CD4-positive, alpha-beta T cell treated with Interleukin-17A for 1 hour (primary cell): ENCODE measurements at regions not wholly inside any gene's neighbourhood (a gene's known extent, or its start where the extent isn't known, plus 50 kb on each side); places are given as distances from the start of the nearest gene placed in this dataset.

Source experiments
- DNase-seq: peaks from one replicate; pipeline ENCODE4 v3.0.0-alpha.2; 2020

DNA sequence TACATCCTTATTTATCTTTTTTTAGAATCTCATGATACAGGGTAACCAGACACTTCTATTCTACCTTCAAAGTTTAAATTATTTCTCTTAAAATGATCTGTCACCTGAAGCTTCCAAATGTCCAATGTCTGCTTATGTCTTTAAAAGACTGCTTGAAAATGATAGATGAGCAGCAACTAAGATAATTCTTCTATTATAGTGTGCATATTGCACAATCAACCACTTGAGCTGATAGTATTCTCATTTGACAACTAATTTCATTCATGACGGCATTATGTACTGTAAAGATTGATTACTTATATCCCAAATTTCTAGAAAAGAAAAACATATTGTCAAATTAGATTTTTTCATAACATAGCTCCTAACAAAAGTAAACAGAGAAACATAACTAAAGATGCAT, 1478.2 kb upstream of the MIR17HG start:
- DNase-seq = no peak

DNA sequence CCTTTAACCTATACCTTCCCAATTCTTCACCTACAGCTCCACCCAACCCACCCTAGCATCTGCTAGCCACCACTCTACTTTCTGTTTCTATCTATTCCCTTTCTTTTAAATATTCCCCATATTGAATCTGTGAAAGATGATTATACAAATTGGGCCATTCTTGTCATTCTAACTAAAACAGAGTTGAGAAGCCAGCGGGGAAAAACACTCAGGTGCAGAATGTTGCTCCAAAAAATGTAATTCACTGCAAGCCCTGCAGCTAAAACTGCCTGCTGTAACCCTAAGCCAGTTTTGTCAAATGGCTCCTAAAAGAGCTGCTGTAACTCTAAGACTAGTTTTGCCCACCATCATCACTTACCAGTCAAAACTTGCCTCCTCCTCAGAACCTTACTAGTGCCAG, 1468.6 kb upstream of the MIR17HG start:
- DNase-seq = no peak

DNA sequence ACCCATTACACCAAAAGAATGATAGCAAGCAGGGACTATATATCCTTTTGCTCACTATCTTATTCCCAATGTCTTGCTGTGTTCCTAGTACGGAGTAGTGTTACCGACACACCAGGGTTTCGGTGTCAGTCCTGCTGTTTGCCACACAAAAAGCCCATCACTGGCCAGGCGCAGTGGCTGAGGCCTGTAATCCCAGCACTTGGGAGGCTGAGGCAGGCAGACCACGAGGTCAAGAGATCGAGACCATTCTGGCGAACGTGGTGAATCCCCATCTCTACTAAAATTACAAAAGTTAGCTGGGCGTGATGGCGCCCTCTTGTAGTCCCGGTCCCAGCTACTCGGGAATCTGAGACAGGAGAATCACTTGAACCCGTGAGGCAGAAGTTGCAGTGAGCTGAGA, 1467.3 kb upstream of the MIR17HG start:
- no peak for DNase-seq

DNA sequence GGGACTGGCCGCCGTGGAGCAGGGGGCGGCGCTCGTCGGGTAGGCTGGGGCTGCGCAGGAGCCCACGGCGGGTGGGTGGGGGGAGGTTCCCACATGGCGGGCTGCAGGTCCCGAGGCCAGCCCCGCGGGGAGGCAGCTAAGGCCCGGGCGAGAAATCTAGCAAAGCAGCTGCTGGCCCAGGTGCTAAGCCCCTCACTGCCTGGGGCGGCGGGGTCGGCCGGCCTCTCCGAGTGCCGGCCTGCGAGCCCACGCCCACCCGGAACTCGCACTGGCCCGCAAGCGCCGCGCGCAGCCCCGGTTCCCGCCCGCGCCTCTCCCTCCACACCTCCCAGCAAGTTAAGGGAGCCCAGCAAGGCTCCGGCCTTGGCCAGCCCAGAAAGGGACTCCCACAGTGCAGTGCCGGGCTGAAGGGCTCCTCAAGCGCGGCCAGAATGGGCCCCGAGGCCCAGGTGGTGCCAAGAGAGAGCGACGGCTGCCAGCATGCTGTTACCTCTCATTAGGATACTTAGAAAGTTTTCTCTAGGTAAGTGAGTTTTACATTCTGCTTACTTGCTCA, 1463.5 kb upstream of the MIR17HG start:
- no peak for DNase-seq

DNA sequence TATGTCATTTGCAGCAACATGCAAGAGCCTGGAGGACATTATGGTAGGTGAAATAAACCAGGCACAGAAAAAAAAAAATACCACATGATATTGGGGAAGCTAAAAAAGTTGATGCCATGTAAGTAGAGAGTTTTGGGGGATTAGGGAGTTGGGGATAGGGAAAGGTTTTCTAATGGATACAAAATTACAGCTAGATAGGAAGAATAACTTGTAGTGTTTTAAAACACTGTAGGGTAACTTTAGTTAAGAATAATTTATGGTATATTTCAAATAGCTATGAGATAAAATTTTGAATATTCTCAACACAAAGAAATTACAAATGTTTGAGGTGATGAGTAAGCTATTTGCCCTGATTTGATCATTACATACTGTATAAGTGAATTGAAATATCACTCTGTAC, 1456.7 kb upstream of the MIR17HG start:
- DNase-seq = no peak

DNA sequence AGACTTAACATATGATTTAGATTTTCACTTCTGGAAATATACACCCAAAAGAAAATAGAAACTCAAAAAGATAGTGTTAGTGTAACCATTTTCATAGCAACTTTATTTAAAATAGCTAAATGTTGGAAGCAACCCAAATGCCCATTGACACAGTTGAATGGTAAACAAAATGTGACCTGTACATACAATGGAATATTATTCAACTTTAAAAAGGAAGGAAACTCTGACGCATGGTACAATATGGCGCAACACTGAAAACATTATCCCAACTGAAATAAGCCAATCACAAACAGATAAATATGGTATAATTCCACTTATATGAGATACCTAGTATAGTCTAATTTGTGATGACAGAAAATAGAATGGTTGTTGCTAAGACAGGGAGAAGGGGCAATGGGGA, 1456.1 kb upstream of the MIR17HG start:
- no peak for DNase-seq

DNA sequence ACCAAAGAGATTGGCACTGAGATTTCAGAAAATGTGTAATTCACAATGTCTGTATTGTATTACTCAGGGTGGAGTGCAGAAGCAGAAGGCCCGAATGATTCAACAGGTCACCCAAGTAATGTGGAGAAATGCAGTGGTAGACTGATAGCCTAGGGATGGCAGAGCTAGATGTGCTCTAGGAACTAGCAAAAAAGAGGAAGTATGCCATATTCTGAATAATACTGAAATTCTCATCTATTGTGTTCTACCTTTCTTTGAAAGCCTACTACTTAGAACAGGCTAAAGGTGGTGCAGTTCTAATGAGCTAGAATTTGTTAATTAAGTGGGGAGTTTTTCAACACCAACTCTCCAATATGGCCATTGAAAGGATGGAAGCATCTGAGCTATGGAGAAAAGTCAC, 1449.8 kb upstream of the MIR17HG start:
- no peak for DNase-seq

DNA sequence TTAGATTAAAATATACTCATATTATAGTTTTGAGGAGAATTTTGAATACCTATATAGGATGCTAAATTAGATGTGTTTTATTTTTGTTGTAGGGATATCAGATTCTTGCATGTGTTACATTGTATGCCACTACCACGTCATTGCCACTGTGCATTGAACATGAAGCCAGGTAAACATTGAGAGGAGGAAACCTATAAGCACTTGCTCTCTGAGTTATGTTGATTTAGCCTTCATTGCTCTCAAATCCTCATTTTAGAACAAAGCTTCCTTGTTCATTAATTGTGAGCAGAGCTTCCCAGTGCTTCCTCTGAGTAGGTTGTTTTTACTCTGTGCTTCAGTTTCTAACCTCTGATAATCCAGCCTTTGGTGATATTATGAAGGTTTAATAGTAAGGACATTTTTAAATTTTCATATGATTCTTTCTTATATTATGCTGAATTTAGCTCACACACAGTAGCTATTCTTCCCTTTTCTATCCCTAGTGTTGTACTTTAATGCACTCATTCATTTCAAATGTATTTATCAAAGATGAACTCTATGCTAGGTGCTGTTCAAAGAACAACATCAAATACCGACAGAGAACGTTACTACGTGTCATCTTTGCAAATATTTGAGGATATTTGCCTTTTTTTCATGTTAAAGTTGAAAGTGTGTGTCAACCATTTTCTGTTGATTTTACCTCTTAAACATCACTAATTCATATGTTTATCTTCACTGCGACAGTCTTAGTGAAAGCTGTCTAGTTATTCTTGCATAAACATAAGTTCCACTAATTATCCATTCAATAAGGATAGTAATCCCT, 1448.0 kb upstream of the MIR17HG start:
- DNase-seq = no peak

DNA sequence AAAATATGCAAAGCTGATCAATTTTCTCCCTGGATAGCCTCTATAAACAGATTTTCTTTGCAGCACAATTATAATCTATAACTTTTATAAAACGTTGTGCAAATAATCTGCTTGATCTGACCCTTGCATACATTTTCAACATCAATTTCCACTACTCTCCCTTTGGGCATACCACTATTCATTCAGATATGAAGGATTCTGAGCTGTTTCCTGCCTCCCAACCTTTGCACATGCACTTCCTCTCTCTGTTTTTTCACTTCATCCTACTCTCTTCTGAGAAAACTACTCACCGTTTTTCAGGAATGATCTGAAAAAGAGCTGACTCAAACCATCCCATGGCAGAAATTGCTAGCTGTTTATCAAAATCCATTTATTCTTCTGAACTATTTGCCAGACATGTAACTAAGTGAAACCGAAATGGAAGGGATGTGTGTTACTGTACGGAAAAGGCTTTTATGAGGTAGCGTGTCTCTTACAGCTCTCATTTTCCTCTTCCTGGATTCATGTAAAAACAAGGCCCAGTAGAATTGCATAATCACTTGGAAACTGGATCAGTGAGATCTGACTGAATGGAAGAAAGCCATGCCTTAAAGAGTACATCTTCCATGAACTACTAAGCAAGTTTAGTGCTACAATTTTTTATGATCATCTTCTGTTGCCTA, 1447.3 kb upstream of the MIR17HG start:
- DNase-seq = no peak

DNA sequence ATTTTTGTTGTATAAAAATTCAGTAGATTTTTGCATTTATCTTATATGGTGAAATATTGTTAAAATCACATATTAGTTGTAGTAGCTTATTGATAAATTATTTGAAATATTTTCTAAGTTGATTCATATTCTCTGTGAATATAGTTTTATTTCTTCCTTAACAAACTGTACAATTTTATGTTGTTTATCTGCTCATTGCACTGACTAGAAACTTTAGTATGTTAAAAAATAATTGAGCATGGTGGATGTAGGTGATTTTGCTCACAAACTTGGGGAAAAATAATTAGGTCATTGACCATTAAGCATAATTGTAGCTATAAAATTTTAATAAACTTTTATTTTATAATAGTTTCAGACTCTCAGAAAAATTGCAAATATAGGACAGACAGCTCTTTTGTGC, 1445.3 kb upstream of the MIR17HG start:
- DNase-seq = no peak

DNA sequence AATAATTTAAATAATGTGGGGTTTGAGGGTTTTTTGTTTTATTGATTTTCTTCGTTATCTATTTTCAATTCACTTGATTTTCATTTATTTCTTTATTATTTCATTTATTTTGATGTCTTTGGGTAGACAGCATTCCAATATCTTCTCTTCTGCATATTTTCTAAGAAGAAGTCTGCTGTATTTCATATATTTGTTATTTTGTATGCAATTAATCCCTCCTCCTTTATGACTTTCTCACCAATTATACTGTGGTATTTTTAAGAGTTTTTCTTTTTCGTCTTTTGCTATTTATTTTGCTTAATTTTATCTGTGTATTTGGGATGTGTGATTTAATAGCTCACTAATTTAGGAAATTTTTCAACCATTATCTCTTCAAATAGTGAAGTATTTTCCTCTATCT, 1444.4 kb upstream of the MIR17HG start:
- no peak for DNase-seq

DNA sequence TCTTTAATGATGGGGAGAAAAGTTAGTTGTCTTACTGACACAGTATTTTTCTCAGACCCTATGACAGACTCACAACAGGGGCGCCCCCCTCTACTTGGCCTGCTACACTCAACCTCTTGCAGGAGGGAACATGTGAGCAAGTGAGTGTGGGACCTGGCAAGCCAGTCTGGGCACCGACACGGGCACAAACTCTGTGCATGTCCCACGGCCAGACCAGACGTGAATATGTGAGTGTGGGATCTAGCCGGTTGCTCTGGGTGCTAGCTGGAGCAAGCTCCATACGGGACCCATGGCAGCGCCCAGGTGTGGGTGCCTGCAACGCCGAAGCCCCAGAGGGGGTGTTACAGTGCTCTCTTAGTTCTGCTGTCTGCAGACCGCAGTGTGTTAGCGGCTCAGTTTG, 1437.3 kb upstream of the MIR17HG start:
- DNase-seq = no peak

DNA sequence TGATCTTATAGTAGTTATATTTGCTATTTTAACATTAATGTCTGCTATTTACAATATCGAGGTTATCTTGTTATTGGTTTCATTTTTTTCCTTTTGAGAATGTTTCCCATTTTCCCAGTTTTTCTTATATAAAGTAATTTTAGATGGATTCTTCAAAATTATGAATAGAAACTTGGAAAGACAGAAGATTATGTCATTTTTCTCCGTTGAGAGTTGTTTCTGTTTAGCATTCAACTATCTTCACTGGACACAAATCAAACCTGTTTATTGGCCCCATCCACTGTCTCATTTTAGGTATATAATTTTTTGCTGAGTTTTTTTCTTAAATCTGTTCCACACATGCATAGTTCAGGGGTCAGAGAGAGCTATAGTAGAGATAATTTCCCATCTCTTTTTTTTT, 1430.9 kb upstream of the MIR17HG start:
- no peak for DNase-seq

DNA sequence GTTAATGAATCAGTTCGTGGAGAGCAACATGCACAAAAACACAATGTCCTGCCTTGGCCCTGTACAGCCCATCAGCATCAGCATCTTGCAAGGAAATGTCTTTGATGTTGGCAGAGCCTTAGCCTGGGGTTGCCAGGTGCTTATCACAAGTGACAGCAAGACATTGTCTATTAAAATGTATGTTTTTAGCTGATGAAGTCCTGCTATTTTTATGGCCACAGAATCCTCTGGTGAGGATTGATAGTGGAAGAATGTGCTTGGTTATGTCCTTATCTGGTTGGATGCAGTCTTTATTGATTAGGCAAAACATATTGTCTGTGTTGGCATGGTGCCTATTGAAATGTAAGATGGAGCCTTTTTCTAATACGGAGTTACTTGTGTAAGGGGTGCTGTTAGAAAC, 1427.0 kb upstream of the MIR17HG start:
- DNase-seq = no peak

DNA sequence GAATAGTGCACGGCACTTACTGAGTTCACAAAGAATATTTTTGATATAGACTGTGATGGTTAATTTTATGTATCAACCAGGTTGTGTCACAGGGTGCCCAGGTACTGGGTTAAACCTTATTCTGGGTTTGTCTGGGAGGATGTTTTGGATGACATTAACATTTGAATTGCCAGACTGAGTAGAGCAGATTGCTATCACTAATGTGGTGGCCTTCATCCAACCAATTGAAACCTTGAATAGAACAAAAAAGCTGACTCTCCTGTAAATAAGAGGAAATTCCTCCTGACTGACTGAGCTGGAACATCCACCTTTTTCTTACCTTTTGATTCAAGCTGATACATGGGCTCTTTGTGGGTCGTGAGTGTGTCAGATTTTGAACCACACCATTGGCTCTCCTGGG, 1424.4 kb upstream of the MIR17HG start:
- no peak for DNase-seq

DNA sequence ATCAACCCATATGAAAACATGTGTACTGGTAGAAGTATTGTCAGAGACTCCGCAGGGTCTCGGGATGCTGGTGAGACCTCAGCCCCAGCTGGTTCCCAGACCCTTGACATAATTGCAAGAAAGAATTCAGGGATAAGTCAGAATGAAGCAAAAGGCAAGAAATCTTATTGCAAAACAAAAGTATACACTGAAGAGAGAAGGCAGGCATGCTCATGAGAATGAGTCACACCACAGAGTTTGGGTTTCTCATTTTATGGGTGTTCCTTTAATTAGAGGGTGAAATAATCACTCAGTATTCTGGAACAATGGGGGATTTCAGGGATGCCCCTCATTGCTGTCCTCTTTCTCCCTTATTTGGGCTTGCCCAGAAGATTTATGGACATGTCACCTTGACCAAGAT, 1423.8 kb upstream of the MIR17HG start:
- DNase-seq = no peak

DNA sequence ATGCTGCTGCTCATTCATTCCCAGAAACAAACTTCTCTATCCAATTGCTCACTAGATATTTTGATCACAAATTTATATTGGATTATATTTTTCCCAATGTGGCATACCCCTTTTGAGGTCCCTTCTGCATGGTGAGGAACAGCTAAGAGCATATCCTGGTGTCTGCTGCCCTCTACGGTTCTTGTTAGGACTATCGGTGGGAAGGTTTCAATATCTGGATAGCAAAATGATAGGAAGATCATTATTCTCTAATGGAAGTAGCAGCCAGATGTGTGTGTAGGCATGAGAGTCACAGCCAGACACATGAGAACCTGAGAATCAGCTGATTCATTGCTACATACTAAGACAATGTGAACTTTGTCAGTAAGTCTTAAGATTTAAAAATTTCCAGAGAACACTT, 1422.4 kb upstream of the MIR17HG start:
- DNase-seq = no peak

DNA sequence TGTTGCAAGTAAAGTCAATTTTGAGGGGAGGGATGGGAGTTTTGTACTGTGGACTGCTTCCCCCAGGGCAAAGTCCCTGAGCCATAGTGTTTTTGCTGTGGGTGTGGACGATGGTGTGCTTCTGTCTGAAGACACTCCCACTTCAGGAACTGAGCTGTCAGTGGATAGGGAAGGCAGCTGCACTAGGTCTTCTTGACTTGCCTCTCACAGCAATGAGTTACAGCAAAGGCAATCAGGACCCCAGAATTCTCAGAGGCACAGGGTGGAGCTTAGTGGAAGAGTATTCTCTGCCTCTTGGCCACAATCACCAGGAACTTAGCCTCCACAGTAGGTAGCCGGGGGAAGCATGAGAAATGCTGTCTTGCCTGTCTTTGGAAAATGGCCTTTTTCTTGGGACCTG, 1416.6 kb upstream of the MIR17HG start:
- DNase-seq = no peak

DNA sequence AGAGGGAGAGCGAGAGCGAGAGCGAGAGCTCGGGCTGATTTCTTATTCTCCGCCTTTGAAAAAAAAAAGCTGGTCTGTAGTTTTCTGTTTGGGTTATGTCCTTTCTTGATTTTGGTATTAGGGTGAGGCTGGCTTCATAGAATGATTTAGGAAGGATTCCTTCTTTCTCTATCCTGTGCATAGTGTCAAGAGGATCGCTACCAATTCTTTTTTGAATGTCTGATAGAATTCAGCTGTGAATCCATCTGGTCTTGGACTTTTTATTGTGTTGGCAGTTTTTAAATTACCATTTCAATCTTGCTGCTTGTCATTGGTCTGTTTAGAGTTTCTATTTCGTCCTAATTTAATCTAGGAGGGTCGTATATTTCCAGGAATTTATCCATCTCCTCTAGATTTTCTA, 1414.6 kb upstream of the MIR17HG start:
- DNase-seq = no peak

DNA sequence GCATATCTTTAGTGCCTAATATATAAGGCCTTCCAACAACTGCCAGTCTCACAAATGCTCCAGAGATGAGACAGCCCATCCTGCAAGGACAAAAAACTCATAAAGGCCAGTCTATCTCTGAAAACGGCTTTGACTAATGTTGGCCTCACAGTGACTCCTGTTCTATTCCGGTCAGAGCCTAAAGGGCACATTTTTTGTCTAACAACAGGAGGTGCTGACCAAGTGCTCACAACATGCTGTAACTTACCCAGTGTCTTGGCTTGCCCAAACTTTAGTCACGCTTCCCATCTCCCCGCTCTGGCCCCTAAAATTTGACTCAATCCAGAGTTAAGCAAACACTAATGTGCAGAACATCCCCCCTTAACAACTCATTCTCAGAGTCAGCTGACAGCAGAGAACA, 1411.2 kb upstream of the MIR17HG start:
- no peak for DNase-seq

DNA sequence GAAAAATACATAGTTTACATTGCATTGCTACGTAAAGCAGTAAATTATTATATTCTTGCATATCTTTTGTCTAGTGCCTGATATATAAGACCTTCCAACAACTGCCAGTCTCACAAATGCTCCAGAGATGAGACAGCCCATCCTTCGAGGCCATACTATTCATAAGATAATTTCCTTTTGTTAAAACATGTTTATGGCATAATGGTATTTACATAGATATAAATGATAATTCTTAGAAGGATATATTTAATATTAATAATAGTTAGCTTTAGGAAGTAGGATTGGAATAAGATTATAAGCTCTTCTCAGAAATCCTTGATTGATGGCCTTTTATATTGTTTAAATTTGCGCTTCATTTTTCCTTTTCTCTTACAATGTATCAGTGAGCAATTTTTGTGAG, 1410.1 kb upstream of the MIR17HG start:
- DNase-seq = no peak

DNA sequence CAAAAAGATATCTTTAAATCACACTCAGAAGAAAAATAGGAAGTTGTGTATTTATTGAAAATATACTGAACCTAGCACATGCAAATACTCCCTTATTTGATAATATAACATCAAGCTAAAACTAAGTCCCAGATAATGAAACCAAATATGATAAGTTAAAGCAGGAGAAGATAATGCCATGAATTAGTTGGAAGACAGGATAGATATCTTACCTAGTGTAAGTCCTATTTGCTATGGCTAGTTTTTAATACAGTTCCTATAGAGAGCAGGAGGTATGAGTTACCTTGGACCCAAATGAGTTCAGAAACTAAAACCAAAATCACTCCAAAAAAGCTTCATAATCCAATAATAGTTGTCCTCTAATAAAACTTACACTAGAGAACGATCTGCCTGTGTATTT, 1407.1 kb upstream of the MIR17HG start:
- no peak for DNase-seq

DNA sequence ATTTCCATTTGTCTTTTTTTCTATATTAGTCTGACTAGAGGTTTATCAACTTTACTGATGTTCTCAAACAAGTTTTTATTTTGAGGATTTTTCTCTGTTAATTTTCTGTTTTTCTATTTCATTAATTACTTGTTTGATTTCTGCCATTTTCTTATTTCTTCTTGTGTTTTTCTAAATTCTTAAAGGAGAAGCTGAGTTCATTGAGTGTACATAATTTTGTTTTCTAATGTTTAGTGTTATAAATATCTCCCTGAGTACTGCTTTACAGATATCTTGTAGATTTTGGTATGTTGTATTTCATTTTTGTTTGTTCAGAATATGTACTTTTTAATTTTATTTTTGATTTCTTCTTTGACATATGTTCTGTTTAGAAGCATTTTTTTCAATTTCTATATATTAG, 1404.3 kb upstream of the MIR17HG start:
- no peak for DNase-seq

DNA sequence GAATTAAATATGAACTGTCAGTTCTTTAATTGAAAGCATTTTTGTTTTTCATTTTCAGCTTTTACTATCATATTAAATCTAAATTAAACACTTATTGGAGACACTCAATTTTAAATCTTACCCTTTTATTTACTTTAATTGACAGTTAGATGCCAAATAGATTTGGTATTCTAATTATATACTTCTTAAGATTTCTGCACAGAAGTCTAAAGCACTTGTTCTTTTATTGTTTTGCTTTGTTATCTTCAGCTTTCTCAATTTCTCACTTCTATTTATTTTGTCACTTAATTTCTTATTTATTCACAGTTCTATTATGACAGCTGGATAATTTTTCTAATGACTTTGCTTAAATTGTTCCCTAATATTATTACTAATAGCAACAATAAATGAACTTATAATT, 1397.3 kb upstream of the MIR17HG start:
- no peak for DNase-seq

DNA sequence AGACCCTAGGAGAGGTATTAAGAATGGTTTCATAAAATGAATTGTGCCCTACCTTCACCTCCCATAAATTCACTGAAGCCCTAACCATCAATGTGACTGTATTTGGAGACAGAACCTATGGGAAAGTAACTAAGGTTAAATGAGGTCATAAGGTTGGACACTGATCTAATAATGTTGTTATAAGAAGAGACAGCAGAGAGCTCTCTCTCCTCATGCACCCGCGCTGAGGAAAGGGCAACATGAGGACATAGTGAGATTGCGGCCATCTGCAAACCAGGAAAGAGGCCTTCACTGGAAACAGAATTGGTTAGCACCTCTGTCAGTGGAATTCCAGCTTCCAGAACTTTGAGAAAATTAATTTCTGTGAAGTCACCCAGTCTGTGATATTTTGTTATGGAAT, 1396.1 kb upstream of the MIR17HG start:
- DNase-seq = no peak
